ENCODE measurements at regions not wholly inside any gene's neighbourhood (a gene's known extent, or its start where the extent isn't known, plus 50 kb on each side); places are given as distances from the start of the nearest gene placed in this dataset.
A peak's percentile ranks its signal among the peaks of the same experiment; 100 is the strongest.

DNA sequence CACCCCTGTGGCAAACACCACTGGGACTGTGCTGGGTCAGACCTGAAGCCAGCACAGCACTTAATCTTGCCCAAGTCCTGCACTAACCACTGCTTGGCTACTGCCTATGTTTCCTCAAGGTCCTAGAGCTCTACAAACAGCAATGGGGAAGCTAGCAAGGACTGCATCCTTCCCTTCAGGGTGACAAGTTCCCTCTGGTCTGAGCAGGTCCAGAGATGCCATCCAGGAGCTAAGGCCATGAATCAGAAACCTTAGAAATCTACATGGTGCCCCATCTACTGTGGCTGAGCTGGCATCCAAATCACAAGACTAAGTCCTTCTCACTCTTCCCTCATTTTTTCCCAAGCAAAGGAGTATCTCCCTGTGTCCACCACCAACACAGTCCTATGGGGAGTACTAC is 239.7 kb upstream of the UGT8 start:
- no peak overlapping the region for H3K4me3 Mint-ChIP-seq
- POLR2A ChIA-PET, result no interaction called here

DNA sequence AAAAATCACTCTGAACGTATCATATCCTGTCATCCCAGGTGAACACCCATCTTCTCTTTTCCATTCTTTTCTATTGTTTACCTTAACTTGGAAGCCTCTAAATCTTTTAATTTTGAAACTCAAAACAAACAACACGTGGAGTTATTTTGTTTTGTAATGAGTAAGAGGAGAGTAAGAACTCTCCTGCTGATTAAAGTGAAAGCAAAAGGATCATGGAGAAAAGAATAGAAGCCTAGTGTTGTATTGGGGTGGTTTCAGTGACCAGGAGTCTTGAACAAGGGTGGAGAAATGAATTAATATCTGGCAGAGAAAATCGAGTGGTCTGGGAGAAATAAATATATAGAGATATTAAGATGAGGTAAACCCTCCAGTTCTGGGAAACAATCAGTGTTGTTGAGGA is 237.4 kb upstream of the UGT8 start:
- ChIA-PET CTCF (no interaction called here), POLR2A (no interaction called here)
- no peaks in the 10 kb centered on the region for H3K4me1 Mint-ChIP-seq
- H3K27me3 Mint-ChIP-seq, result no peaks in the 10 kb centered on the region
- H3K36me3 Mint-ChIP-seq (ENCODE audit: low read depth), result no peaks in the 10 kb centered on the region
- DNase-seq, result no peak
- H3K4me3 Mint-ChIP-seq, result no peak overlapping the region
- H3K27ac Mint-ChIP-seq, result no peak overlapping the region
- H3K9me3 Mint-ChIP-seq, result no peaks in the 10 kb centered on the region

More for the DNA sequence above, 239.7 kb upstream of the UGT8 start:
- H3K9me3 Mint-ChIP-seq, result no peaks in the 10 kb centered on the region
- no peak for DNase-seq
- no peaks in the 10 kb centered on the region for H3K4me1 Mint-ChIP-seq
- no peaks in the 10 kb centered on the region for H3K36me3 Mint-ChIP-seq (ENCODE audit: low read depth)
- CTCF ChIA-PET, result no interaction called here
- H3K27ac Mint-ChIP-seq, result no peak overlapping the region
- H3K27me3 Mint-ChIP-seq, result no peaks in the 10 kb centered on the region

DNA sequence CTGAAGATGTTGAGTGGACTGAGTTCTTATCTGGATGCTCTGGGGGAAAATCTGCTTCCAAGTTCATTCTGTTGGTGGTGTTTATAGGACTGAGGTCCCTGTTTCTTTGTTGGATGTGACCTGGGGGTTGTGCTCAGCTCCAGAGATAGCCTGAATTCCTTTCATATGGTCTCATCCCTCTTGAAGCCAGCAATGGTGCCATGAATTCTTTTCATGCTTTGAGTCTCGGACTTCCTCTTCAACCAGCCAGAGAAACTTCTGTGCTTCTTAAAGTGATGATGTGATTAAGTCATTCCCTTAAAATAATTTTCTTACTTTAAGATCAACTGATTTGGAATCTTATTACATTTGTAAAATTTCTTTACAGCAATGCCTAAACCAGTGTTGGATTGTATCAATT is 233.8 kb upstream of the UGT8 start:
- Mint-ChIP-seq H3K4me3 (no peak overlapping the region), H3K36me3 (ENCODE audit: low read depth) (no peaks in the 10 kb centered on the region), H3K4me1 (no peaks in the 10 kb centered on the region), H3K9me3 (no peaks in the 10 kb centered on the region), H3K27me3 (peaks cover 3% of the 10 kb centered on the region), H3K27ac (no peak overlapping the region)
- POLR2A ChIA-PET, result no interaction called here
- CTCF ChIA-PET, result no interaction called here
- DNase-seq, result no peak

DNA sequence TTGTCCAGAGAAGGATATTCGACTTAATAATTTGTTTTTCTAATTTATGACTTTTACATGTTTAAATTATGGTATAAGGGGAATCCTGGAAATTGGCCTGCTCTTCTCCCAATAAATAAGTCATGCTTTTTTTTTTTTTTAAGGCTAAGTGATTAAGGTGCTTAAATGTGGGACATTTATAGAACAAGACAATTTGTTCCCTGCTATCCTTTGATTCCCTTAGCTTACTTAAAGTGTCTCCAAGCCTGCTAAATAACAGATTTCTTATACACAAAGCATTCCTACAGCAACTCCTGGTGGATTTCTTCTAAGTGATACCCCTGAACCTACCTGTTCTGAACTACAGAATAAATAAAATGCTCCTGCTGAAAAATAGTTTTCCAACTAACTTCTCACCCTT is 233.0 kb upstream of the UGT8 start:
- ChIA-PET POLR2A (no interaction called here), CTCF (no interaction called here)
- no peak overlapping the region for H3K4me3 Mint-ChIP-seq
- DNase-seq, result no peak
- no peaks in the 10 kb centered on the region for H3K9me3 Mint-ChIP-seq
- H3K36me3 Mint-ChIP-seq (ENCODE audit: low read depth), result no peaks in the 10 kb centered on the region
- H3K27ac Mint-ChIP-seq, result no peak overlapping the region
- no peaks in the 10 kb centered on the region for H3K4me1 Mint-ChIP-seq
- peaks cover 5% of the 10 kb centered on the region for H3K27me3 Mint-ChIP-seq

DNA sequence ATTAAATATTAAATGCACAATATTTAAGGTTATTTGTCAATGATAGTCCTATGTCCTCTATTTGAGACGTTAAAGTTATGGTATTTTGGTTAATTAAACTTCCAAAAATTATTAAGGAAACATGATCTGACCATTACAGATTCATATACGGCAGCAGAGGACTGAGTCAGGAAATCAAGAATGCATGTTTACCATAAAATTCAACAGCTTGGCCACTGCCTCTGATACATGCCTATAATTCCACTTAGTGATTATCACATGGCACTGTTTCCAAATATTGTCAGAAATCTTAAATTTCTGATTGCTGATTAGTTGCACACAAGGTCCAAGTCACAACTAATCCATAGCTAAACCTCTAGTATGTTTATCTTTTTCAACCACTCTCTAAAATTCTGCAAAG is 232.2 kb upstream of the UGT8 start:
- ChIA-PET CTCF (no interaction called here), POLR2A (no interaction called here)
- H3K27me3 Mint-ChIP-seq, result peaks cover 5% of the 10 kb centered on the region
- no peak for DNase-seq
- no peaks in the 10 kb centered on the region for H3K9me3 Mint-ChIP-seq
- H3K4me3 Mint-ChIP-seq, result no peak overlapping the region
- H3K36me3 Mint-ChIP-seq (ENCODE audit: low read depth), result no peaks in the 10 kb centered on the region
- H3K27ac Mint-ChIP-seq, result no peak overlapping the region
- no peaks in the 10 kb centered on the region for H3K4me1 Mint-ChIP-seq

DNA sequence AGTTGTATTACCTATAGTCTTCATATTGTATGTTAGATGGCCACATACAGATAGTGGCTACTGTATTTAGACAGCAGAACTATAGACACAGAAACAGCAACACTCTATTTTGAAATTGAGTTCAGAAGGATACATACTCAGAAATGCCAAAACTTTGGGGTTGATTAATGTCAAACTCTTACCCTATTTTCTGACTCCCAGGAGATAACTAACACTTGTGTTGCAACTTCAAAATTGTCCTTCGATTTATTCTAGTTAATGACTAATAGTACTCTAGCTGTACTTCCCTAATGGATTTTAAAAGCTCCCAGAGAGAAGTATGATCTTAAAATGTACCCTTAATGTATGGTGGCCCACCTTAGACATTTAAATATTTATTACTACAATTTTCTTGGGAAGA is 229.9 kb upstream of the UGT8 start:
- POLR2A ChIA-PET, result no interaction called here
- no peak for DNase-seq
- Mint-ChIP-seq H3K4me3 (no peak overlapping the region), H3K27ac (no peak overlapping the region), H3K4me1 (no peaks in the 10 kb centered on the region), H3K9me3 (no peaks in the 10 kb centered on the region), H3K36me3 (ENCODE audit: low read depth) (no peaks in the 10 kb centered on the region), H3K27me3 (peaks cover 10% of the 10 kb centered on the region)
- CTCF ChIA-PET, result no interaction called here

DNA sequence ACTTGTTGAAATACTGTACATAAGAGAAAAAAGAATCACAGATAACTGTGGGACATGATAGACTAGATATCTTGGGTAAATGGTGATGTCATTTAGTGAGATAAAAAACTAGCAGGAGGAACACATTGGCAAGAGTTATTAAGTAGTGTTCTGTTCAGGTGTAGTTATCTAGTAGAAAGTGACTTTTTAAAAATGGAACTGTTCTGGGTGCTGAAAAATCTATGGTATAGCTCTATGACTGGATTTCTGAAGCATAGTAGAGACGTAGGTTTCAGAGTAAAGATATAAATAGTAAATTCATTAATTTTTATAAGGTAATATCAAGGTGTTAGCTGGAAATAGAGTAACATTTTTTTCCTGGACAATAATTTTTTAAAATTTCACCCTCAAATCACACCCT is 225.1 kb upstream of the UGT8 start:
- CTCF ChIA-PET, result no interaction called here
- Mint-ChIP-seq H3K36me3 (ENCODE audit: low read depth) (no peaks in the 10 kb centered on the region), H3K27ac (no peak overlapping the region), H3K27me3 (peaks cover 12% of the 10 kb centered on the region), H3K4me3 (no peak overlapping the region), H3K4me1 (no peaks in the 10 kb centered on the region), H3K9me3 (no peaks in the 10 kb centered on the region)
- no peak for DNase-seq
- POLR2A ChIA-PET, result no interaction called here

DNA sequence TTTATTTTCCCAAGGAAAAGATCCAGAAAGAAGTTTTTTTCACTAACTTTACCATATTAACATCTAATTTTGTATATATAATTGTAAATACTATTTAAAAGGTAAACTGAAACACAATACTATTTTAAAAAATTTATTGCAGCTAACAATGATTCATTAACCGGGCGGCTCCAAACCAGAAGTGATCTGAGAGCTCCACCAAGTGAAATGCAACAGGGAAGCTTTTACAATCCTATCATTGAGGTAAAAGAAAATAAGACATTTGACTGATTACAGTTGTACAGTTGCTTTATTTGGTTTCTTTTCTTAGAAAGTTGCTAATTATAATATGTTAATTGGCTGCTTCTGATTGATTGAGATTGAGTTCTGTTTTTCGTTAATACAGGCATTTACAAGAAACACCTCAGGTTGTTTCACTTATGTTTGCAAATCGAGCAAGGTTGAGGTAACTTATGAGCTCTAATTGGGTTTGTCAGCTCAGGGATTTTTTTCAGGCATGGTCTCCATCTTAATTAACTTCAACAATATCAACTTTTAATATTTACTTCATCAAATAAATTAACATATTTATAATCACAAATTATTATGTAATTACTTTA is 220.2 kb upstream of the UGT8 start:
- Mint-ChIP-seq H3K9me3 (no peaks in the 10 kb centered on the region), H3K27ac (no peak overlapping the region), H3K27me3 (peaks cover 4% of the 10 kb centered on the region), H3K36me3 (ENCODE audit: low read depth) (no peaks in the 10 kb centered on the region), H3K4me1 (no peaks in the 10 kb centered on the region), H3K4me3 (no peak overlapping the region)
- no peak for DNase-seq
- ChIA-PET CTCF (no interaction called here), POLR2A (no interaction called here)

DNA sequence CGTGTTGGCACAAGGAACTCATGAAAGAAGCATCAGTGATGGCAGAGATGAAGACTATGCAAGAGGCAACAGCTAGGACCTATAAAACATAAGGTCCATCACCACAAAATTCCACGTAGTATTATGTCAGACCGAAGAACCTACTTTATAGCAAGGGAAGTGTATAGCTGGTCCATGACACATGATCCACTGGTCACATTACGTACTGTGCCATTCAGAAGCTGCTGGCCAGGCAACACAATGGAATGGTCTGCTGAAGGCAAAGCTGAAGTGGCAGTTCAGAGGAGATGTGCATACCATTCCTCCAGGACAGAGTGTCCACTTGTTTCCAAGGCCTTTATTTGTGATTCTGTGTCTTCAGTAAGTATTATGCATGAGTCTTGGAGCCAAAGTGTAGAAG is 215.5 kb upstream of the UGT8 start:
- Mint-ChIP-seq H3K27me3 (peaks cover 2% of the 10 kb centered on the region), H3K4me1 (no peaks in the 10 kb centered on the region), H3K4me3 (no peak overlapping the region), H3K36me3 (ENCODE audit: low read depth) (no peaks in the 10 kb centered on the region), H3K27ac (no peak overlapping the region), H3K9me3 (no peaks in the 10 kb centered on the region)
- DNase-seq, result no peak
- ChIA-PET CTCF (no interaction called here), POLR2A (no interaction called here)

DNA sequence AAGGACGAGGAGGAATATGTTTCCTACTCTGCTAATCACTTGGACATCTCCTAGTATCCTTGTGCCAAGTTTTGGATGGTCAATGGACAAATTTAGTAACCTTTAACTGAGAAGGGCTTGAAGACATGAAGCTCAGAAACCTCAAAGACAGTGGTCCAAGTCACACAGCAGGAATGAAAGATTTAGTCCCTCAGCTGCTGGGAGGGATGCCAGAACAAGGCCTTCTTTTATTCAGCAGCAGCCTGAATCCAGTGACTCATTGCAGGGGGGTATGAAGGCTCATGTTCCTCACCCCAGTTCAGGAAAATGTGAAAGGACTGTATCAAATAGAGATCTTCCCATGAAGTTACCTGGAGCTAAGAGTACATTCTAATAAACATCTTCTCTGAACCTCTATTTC is 214.9 kb upstream of the UGT8 start:
- H3K4me3 Mint-ChIP-seq, result no peak overlapping the region
- H3K9me3 Mint-ChIP-seq, result no peaks in the 10 kb centered on the region
- H3K27me3 Mint-ChIP-seq, result peaks cover 2% of the 10 kb centered on the region
- H3K27ac Mint-ChIP-seq, result no peak overlapping the region
- no peak for DNase-seq
- CTCF ChIA-PET, result no interaction called here
- H3K36me3 Mint-ChIP-seq (ENCODE audit: low read depth), result no peaks in the 10 kb centered on the region
- H3K4me1 Mint-ChIP-seq, result no peaks in the 10 kb centered on the region
- POLR2A ChIA-PET, result no interaction called here

DNA sequence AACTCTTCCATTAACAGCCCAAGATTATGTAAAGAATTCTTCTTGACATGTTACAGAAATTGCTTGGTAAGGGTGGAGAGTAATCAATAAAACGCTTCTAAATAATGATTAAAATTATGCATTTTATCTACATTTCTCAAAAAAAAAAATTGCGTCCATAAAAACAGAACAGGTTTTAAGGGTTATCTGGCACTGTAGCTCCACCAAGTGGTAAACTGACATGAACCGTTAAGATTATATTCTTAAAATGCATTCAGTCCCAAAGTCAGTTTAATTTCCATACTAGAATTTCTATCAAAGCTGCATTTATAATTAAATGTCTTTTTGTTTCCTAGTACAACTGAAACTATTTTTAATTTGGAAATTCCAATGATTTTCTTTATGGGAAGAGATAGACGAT is 214.0 kb upstream of the UGT8 start:
- Mint-ChIP-seq H3K36me3 (ENCODE audit: low read depth) (no peaks in the 10 kb centered on the region), H3K4me1 (no peaks in the 10 kb centered on the region), H3K9me3 (no peaks in the 10 kb centered on the region), H3K4me3 (no peak overlapping the region), H3K27me3 (peaks cover 2% of the 10 kb centered on the region), H3K27ac (no peak overlapping the region)
- ChIA-PET CTCF (interaction anchor here (0.5 kb wide), 1 partner anchor 321 kb away, joined by 3 read pairs; no protein-coding TSS in a partner anchor), POLR2A (no interaction called here)
- DNase-seq, result peak; percentile 21

DNA sequence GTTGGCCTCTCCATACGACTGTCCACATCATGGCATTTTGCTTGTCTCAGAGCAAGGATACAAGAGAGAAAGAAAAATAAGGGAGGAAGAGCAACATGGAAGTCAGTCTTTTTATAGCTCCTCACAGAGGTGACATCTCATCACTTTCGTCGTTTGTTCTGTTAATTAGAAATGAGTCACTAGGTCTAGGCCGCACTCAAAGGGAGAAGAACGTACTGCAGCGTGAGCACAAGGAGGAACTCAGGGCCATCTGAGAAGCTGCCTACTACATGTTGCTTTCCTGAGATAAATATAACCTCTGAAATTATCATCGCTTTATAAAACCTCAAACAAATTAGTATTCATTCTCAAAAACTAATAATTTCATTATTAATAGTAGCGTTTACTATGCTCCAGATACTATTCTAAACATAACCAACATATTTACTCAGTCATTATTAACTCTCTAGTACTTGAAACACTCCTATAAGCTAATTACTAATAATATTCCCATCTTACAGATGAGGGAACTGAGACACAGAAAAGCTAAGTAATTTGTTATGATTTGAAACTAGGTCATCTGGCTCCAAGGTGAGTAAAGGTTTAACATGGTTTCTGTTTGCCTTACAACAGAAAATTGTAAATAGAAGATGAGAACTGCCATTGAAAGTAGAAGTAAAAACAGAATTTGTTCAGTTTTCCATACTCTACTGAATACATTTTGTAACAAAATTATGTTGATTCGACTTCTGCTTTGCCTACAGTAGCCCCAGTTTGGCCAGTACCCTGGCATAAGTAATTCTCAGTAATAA is 213.2 kb upstream of the UGT8 start:
- H3K36me3 Mint-ChIP-seq (ENCODE audit: low read depth), result no peaks in the 10 kb centered on the region
- H3K27ac Mint-ChIP-seq, result no peak overlapping the region
- H3K4me1 Mint-ChIP-seq, result no peaks in the 10 kb centered on the region
- POLR2A ChIA-PET, result no interaction called here
- DNase-seq, result no peak
- H3K9me3 Mint-ChIP-seq, result no peaks in the 10 kb centered on the region
- no peak overlapping the region for H3K4me3 Mint-ChIP-seq
- CTCF ChIA-PET, result interaction anchor here (0.5 kb wide), 1 partner anchor 322 kb away, joined by 3 read pairs; no protein-coding TSS in a partner anchor
- H3K27me3 Mint-ChIP-seq, result peaks cover 2% of the 10 kb centered on the region

DNA sequence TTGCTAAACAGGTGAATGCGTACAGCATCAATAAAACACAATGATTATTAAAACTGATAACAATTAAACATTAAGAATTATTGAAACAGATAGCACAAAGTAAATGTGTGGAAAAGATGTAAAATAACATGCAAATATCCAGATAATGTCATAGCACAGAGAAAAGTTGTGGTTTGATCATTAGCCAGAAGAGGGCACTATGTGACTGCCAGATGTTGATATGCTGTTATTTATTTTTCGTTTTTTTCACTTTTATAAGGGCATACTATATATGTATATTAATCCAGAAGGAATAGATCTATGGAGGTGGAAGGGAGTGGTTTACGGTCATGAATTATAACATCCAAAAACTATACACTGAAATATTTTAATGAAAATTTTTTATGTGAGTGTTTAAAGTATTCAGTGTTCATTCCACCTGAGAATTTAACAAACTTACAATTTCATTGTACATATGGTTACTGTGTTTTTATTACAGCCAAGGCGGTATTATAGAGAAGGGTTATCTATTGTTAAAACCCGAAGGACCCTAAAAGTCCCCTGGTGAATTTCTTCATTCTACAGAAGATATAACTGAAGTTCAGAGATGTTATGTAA is 211.9 kb upstream of the UGT8 start:
- no peaks in the 10 kb centered on the region for H3K9me3 Mint-ChIP-seq
- POLR2A ChIA-PET, result no interaction called here
- CTCF ChIA-PET, result no interaction called here
- no peaks in the 10 kb centered on the region for H3K36me3 Mint-ChIP-seq (ENCODE audit: low read depth)
- DNase-seq, result peak; percentile 17
- no peak overlapping the region for H3K4me3 Mint-ChIP-seq
- H3K27ac Mint-ChIP-seq, result no peak overlapping the region
- no peaks in the 10 kb centered on the region for H3K4me1 Mint-ChIP-seq
- peaks cover 2% of the 10 kb centered on the region for H3K27me3 Mint-ChIP-seq

Data from activated CD4-positive, alpha-beta T cell treated with anti-CD3 and anti-CD28 coated beads, Interleukin-2, amount 10 ng/mL, durations not matched to agents 7 days and 5 days (primary cell).